Tibial nerve (tissue), 3 donors: ENCODE measurements at regions not wholly inside any gene's neighbourhood (a gene's known extent, or its start where the extent isn't known, plus 50 kb on each side); places are given as distances from the start of the nearest gene placed in this dataset.

Experiments used
- POLR2A ChIP-seq, 2 donors: fragments of 450-650 bp; IDR thresholded peaks; one replicate each; pipeline ENCODE4 v1.6.1; 2017; ENCODE audit warnings: antibody characterized with exemption in 2 of 2, mild to moderate bottlenecking in 2 of 2, moderate library complexity in 2 of 2
- TF ChIP-seq, protein P1 (sequence below), 5 experiments: fragments of 200-600 bp in 3 of 5; fragments of 450-650 bp in 2 of 5; sonication (generic) in 3 of 5; IDR thresholded peaks; one replicate each; pipeline ENCODE4 v1.5.1; 2016 to 2019; ENCODE audit warnings: antibody characterized with exemption in 5 of 5, mild to moderate bottlenecking in 3 of 5, moderate library complexity in 2 of 5

DNA sequence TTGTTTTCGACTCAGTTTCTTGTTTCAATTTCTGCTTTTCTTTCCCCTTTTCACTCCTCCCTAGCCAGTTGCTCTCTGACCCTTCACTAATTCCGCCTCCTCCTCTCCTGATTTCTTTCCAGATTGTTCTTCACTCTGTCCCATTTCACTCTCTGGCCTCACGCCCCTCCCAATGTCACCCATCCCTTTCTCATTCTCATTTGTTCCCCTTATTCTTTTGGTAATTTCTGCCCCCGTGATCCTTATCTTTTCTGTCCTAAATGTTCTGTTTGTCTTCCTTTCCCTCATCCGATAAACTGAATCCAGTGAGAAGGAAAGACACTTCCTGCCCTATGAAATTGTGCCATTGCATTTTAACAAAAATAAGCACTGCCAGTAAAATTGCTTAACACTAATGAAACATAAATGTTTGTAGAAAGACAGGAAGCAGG, 94.5 kb upstream of the RASGEF1B start:
- TF ChIP-seq, protein P1, sequence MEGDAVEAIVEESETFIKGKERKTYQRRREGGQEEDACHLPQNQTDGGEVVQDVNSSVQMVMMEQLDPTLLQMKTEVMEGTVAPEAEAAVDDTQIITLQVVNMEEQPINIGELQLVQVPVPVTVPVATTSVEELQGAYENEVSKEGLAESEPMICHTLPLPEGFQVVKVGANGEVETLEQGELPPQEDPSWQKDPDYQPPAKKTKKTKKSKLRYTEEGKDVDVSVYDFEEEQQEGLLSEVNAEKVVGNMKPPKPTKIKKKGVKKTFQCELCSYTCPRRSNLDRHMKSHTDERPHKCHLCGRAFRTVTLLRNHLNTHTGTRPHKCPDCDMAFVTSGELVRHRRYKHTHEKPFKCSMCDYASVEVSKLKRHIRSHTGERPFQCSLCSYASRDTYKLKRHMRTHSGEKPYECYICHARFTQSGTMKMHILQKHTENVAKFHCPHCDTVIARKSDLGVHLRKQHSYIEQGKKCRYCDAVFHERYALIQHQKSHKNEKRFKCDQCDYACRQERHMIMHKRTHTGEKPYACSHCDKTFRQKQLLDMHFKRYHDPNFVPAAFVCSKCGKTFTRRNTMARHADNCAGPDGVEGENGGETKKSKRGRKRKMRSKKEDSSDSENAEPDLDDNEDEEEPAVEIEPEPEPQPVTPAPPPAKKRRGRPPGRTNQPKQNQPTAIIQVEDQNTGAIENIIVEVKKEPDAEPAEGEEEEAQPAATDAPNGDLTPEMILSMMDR (IDR thresholded peaks at IDR 0.05), result no peak
- no peak for TF ChIP-seq POLR2A (IDR thresholded peaks at IDR 0.05)
